ENCODE measurements at regions not wholly inside any gene's neighbourhood (a gene's known extent, or its start where the extent isn't known, plus 50 kb on each side); places are given as distances from the start of the nearest gene placed in this dataset.

GRCh38 chr7:156179872-156180390 is 367.7 kb upstream of the SHH start:
- ATAC-seq, result no peak

GRCh38 chr7:156178857-156179256 is 366.6 kb upstream of the SHH start:
- DNase-seq (no peak), ATAC-seq (no peak)

More at GRCh38 chr7:156179872-156180390, 367.7 kb upstream of the SHH start:
- no peak for DNase-seq

GRCh38 chr7:156178214-156178613 is 366.0 kb upstream of the SHH start:
- DNase-seq (no peak), ATAC-seq (no peak)

GRCh38 chr7:156177422-156178055 is 365.3 kb upstream of the SHH start:
- DNase-seq, result no peak
- no peak for ATAC-seq

GRCh38 chr7:156176039-156176438 is 363.8 kb upstream of the SHH start:
- DNase-seq, result no peak

GRCh38 chr7:156175003-156175402 is 362.7 kb upstream of the SHH start:
- no peak for ATAC-seq

More at GRCh38 chr7:156176039-156176438, 363.8 kb upstream of the SHH start:
- ATAC-seq, result no peak

GRCh38 chr7:156174428-156174827 is 362.2 kb upstream of the SHH start:
- no peak for ATAC-seq
- DNase-seq, result no peak

More at GRCh38 chr7:156175003-156175402, 362.7 kb upstream of the SHH start:
- DNase-seq, result no peak

- ATAC-seq (no peak), DNase-seq (no peak)
These were observed 361.6 kb upstream of the SHH start for GRCh38 chr7:156173748-156174353.

GRCh38 chr7:156173346-156173745 is 361.1 kb upstream of the SHH start:
- no peak for DNase-seq
- no peak for ATAC-seq

- ATAC-seq (no peak), DNase-seq (no peak)
These were observed 360.4 kb upstream of the SHH start for GRCh38 chr7:156172638-156173037.

GRCh38 chr7:156169474-156170370 is 357.5 kb upstream of the SHH start:
- DNase-seq (no peak), ATAC-seq (no peak)

GRCh38 chr7:156168434-156168833 is 356.2 kb upstream of the SHH start:
- no peak for DNase-seq
- ATAC-seq, result no peak

GRCh38 chr7:156167987-156168386 is 355.7 kb upstream of the SHH start:
- DNase-seq, result no peak
- no peak for ATAC-seq

- ATAC-seq (no peak), DNase-seq (no peak)
These were observed 355.1 kb upstream of the SHH start for GRCh38 chr7:156167417-156167807.

- no peak for ATAC-seq
- no peak for DNase-seq
These were observed 354.6 kb upstream of the SHH start for GRCh38 chr7:156166692-156167416.

GRCh38 chr7:156163747-156164146 is 351.5 kb upstream of the SHH start:
- ATAC-seq, result no peak
- DNase-seq, result no peak

- ATAC-seq (no peak), DNase-seq (no peak)
These were observed 350.2 kb upstream of the SHH start for GRCh38 chr7:156162451-156162850.

GRCh38 chr7:156160811-156161210 is 348.5 kb upstream of the SHH start:
- ATAC-seq (no peak), DNase-seq (no peak)

GRCh38 chr7:156158693-156159092 is 346.4 kb upstream of the SHH start:
- DNase-seq, result no peak
- ATAC-seq, result no peak

GRCh38 chr7:156158213-156158612 is 345.9 kb upstream of the SHH start:
- DNase-seq (no peak), ATAC-seq (no peak)

- DNase-seq (no peak), ATAC-seq (no peak)
These were observed 345.2 kb upstream of the SHH start for GRCh38 chr7:156157409-156158012.

Measured in stimulated activated naive CD8-positive, alpha-beta T cell treated with anti-CD3 and anti-CD28 coated beads, Interleukin-15, Interleukin-2, amounts not matched to agents 100 U/mL and 50 U/mL, for 24 hours (primary cell).